Colonic mucosa (tissue), 4 donors: ENCODE measurements at regions not wholly inside any gene's neighbourhood (a gene's known extent, or its start where the extent isn't known, plus 50 kb on each side); places are given as distances from the start of the nearest gene placed in this dataset.
"Not testable (repeated sequence)": the region's sequence is repeated elsewhere in the genome, so short reads cannot be mapped to it uniquely, and the experiment has no call there.

Experiments used
- DNase-seq: peaks from one replicate; pipeline ENCODE4 v3.0.0-alpha.2; 2020
- H3K27ac ChIP-seq: fragments of 200-600 bp; one replicate; pipeline ENCODE4 v1.8.0; 2021
- H3K27me3 ChIP-seq: fragments of 200-600 bp; one replicate; pipeline ENCODE4 v1.8.0; 2021
- H3K36me3 ChIP-seq: fragments of 200-600 bp; one replicate; pipeline ENCODE4 v1.8.0; 2021
- H3K4me1 ChIP-seq: fragments of 200-600 bp; one replicate; pipeline ENCODE4 v1.8.0; 2021; ENCODE audit warnings: mild to moderate bottlenecking
- H3K4me3 ChIP-seq: fragments of 200-600 bp; one replicate; pipeline ENCODE4 v1.8.0; 2021
- H3K9ac ChIP-seq, 2 donors: one replicate each; pipeline ENCODE4 v1.7.0; 2013; ENCODE audit warnings: control low read depth in 2 of 2, low read depth in 2 of 2, low read length in 2 of 2
- H3K9me3 ChIP-seq: fragments of 200-600 bp; one replicate; pipeline ENCODE4 v1.8.0; 2021
- intact Hi-C: fragments of 100-400 bp; cut with DNase I; formaldehyde crosslinking; loops from one replicate; pipeline ENCODE4 v1.14.1; 2022
- TF ChIP-seq, protein P1 (sequence below): fragments of 200-600 bp; IDR thresholded peaks from one replicate; pipeline ENCODE4 v1.8.0; 2022; ENCODE audit warnings: antibody characterized with exemption, mild to moderate bottlenecking
- donor health status: healthy.
- donor health status: DM: no; HTN: no; CAD: no.
- donor health status: DM: no; HTN: no; CAD: no.

DNA sequence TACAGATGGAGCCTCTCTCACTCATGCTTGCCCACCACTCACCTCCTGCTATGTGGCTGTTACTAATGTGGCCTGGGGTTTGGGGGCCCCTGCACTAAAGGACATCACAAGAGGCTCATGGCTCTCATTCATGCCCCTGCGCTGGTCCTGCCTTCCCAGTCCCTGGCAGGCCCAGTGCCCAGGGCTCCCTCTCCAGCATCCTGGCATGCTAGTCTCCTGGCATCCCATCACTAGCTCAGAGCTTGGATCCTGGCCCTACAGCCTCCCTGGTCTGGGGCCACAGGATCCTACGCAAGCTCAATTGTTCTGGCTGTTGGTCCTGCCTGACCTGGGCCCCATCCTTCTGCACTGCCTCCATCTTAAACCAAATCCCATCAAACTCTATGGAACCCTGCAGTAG, 685.4 kb downstream of the PTPRU start:
- Histone ChIP-seq H3K4me1 (no peaks in the 10 kb centered on the region), H3K4me3 (no peak overlapping the region), H3K27ac (no peak overlapping the region), H3K27me3 (no peaks in the 10 kb centered on the region), H3K9ac (no peak overlapping the region), H3K9me3 (no peaks in the 10 kb centered on the region), H3K36me3 (no peaks in the 10 kb centered on the region)
- intact Hi-C loops: no loop called here
- no peak for DNase-seq
- TF ChIP-seq, protein P1, sequence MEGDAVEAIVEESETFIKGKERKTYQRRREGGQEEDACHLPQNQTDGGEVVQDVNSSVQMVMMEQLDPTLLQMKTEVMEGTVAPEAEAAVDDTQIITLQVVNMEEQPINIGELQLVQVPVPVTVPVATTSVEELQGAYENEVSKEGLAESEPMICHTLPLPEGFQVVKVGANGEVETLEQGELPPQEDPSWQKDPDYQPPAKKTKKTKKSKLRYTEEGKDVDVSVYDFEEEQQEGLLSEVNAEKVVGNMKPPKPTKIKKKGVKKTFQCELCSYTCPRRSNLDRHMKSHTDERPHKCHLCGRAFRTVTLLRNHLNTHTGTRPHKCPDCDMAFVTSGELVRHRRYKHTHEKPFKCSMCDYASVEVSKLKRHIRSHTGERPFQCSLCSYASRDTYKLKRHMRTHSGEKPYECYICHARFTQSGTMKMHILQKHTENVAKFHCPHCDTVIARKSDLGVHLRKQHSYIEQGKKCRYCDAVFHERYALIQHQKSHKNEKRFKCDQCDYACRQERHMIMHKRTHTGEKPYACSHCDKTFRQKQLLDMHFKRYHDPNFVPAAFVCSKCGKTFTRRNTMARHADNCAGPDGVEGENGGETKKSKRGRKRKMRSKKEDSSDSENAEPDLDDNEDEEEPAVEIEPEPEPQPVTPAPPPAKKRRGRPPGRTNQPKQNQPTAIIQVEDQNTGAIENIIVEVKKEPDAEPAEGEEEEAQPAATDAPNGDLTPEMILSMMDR: no peak

DNA sequence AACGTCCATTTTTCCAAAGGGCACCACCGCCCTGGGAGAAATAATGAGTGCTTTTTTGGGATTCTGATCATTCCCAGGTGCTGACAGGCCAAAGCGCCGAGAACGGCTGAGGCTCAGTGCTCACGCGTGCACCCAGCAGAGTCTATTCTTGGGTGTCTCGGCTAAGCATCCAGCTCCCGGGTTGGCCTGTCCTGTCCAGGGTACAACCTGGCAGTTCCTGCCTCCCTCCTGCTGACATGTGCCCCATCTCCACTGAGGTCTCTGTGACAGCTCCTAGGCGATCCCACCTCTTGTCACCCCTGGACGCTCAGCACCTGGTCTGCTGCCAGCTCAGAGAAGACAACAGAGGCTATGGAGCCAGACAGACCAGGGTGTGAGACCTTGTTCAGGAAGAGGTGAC, 684.5 kb downstream of the PTPRU start:
- intact Hi-C loops: no loop called here
- H3K9me3 ChIP-seq: no peaks in the 10 kb centered on the region
- no peak overlapping the region for H3K27ac ChIP-seq
- H3K27me3 ChIP-seq: no peaks in the 10 kb centered on the region
- TF ChIP-seq, protein P1: no peak
- no peaks in the 10 kb centered on the region for H3K36me3 ChIP-seq
- no peak for DNase-seq
- H3K4me1 ChIP-seq: no peaks in the 10 kb centered on the region
- H3K9ac ChIP-seq: no peak overlapping the region
- no peak overlapping the region for H3K4me3 ChIP-seq

DNA sequence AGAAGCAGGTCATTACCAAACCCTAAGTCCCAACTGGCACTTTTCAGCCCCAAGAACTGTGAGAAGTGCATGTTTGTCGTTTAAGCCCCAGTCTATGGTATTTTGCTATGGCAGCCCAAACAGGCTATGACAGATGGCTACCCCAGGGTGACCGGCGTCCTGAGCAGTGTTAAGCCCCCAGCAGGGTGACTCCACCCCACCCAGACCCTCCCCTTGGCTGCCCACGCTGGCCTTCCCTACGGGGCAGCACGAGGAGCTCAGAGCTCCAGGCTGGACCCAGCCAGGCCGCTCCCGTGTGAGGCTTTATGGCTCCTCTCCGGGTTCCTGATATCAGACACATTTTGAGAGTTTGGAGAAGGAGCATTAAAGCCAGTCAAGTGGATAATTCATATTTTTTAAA, 684.0 kb downstream of the PTPRU start:
- H3K9ac ChIP-seq: no peak overlapping the region
- no peak overlapping the region for H3K4me3 ChIP-seq
- no peaks in the 10 kb centered on the region for H3K4me1 ChIP-seq
- intact Hi-C loops: no loop called here
- TF ChIP-seq, protein P1: no peak
- H3K27me3 ChIP-seq: no peaks in the 10 kb centered on the region
- H3K27ac ChIP-seq: no peak overlapping the region
- DNase-seq: no peak
- H3K9me3 ChIP-seq: no peaks in the 10 kb centered on the region
- H3K36me3 ChIP-seq: no peaks in the 10 kb centered on the region

DNA sequence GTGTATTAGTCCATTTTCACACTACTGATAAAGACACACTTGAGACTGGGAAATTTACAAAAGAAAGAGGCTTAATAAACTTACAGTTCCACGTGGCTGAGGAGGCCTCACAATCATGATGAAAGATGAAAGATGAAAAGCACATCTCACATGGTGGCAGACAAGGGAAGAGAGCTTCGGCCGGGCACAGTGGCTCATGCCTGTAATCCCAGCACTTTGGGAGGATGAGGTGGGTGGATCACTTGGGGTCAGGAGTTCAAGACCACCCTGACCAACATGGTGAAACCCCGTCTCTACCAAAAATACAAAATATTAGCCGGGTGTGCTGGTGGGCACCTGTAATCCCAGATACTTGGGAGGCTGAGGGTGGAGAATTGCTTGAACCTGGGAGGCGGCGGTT, 682.7 kb downstream of the PTPRU start:
- intact Hi-C loops, H3K9ac ChIP-seq, H3K4me1 ChIP-seq, DNase-seq, H3K4me3 ChIP-seq, H3K27me3 ChIP-seq, H3K9me3 ChIP-seq, H3K27ac ChIP-seq, H3K36me3 ChIP-seq: not testable (repeated sequence)

DNA sequence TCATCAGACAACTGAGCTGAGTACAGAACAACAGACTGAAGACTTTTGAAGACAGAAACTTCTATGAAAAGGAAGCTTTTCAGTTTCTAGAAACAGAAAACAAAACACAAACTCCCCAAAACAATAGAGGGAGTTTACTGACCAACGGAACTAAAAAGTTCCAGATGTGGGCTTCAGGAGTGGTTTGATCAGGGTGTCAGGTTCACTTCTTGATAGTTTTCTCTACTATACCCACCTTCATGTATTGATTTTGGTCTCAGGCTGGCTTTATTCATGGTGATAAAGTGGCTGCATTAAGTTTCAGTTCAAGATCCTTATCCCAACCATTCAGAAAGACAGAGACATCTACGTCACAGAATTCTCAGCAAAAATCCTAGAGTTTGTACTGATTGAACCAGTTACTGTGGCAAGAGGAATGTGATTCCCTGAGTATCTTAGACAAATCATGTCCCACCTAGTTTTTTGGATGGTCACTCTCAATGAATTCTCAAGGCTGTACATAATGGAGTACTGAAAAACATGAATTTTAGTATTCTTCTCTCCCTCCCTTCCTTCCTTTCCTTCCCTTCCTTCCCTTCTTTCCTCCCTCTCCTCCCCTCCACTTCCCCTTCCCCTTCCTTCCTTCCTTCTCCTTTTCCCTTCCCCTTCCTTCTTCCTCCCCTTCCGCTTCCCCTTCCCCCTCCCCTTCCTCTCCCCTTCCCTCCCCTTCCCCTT, 680.5 kb downstream of the PTPRU start:
- Histone ChIP-seq H3K4me1 (no peaks in the 10 kb centered on the region), H3K9ac (no peak overlapping the region), H3K27ac (no peak overlapping the region), H3K27me3 (no peaks in the 10 kb centered on the region), H3K4me3 (no peak overlapping the region), H3K36me3 (no peaks in the 10 kb centered on the region), H3K9me3 (no peaks in the 10 kb centered on the region)
- intact Hi-C loops: no loop called here
- TF ChIP-seq, protein P1: no peak
- DNase-seq: no peak

DNA sequence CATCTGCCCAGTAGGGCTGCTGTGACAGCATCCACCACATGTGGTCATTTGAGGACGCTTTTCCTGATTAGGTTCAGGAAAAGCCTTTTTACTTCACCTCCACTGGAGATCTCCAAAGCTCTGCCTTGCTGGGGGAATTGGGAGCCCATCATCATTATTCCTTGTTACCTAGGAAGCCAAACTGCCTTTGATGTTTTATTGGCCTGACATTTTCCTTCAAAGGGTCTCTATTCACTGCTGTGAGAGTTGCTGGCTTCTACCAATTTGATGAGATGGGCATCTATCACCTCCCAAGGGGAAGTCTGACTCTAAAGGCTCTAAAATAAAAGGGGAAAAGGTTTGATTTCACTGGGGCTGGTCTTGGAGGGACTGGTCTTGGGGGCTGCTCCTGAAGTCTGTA, 678.6 kb downstream of the PTPRU start:
- Histone ChIP-seq H3K4me1 (no peaks in the 10 kb centered on the region), H3K27me3 (no peaks in the 10 kb centered on the region), H3K36me3 (no peaks in the 10 kb centered on the region), H3K27ac (no peak overlapping the region), H3K4me3 (no peak overlapping the region), H3K9ac (no peak overlapping the region), H3K9me3 (no peaks in the 10 kb centered on the region)
- TF ChIP-seq, protein P1: no peak
- no peak for DNase-seq
- intact Hi-C loops: loop anchor here (5.0 kb wide), 1 partner anchor 172 kb away; no protein-coding TSS in a partner anchor
